ENCODE measurements at regions not wholly inside any gene's neighbourhood (a gene's known extent, or its start where the extent isn't known, plus 50 kb on each side); places are given as distances from the start of the nearest gene placed in this dataset.
"Not testable (repeated sequence)": the region's sequence is repeated elsewhere in the genome, so short reads cannot be mapped to it uniquely, and the experiment has no call there.

DNA sequence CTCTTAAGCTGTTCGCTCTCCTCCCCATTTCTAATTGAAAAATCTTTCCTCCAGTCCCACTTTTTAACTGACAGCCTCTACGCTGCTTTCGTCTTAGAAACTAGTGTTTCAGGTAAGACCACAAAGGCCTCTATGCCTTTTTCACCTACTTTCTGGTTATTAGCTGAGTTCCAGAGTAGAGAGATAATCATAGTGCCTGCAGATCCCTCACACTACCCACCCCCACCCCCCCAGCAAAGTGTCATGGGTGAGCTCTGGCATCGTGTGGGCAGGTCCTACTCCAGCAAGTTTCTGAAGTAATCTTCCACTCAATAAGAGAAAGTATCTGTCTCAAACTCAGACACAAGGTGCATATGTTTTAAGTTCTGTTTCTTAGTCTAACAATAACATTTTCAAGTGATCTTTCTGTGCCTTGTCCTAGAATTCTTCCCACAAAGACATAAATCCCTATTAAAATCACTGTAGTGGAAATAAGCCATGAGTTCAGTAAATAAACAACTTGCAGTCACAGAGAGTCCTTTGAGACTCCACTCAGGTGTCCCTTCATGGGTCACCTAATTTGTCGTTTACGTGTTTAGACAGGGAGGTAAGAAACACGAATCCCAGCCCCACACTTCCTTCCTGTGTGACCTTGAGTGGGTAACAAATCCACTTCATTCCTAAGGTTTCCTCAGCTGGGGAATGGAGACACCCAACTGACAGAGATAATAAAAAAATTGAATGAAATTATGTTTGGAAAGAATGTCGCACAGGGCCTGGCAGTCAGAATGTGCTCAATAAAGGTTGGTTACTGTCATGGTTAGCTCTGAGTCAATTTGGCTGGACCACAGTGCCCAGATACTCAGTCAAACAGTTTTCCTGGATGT lies 228.9 kb upstream of the CAND1 start:
- DNase-seq (ENCODE audit: low spot score) = peak; percentile 11

DNA sequence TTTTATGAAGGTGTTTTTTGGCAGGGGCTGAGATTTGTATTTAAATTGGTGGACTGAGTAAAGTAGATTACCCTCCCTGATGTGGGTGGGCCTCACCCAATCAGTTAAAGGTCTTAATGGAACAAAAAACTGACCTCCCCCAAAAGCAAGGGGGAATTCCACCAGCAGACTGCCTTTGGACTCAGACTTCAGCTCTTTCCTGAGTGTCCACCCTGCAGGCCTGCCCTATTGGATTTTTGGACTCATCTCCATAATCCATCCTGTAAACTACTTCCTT lies 228.4 kb upstream of the CAND1 start:
- DNase-seq (ENCODE audit: low spot score) = no peak

DNA sequence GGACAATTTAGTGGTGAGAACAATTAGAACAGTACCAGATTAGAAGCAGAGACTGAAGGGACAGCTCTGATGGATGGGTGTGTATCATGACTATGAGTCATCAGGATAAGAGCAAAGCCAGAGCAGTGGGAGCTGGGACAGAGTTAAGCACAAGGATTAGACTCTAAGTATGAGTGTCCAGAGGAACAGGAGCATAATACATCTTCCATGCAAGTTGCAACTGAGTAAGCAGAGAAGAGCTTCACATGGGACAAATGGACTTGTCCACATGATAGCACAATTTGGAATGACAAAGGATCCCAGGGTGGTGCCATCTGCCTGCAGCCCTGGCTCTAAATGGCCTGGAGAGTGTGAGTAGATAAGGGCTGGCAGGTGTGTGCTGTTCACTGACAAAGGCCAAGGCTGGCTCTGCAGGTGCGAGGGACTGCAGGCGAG lies 226.4 kb upstream of the CAND1 start:
- no peak for DNase-seq (ENCODE audit: low spot score)

DNA sequence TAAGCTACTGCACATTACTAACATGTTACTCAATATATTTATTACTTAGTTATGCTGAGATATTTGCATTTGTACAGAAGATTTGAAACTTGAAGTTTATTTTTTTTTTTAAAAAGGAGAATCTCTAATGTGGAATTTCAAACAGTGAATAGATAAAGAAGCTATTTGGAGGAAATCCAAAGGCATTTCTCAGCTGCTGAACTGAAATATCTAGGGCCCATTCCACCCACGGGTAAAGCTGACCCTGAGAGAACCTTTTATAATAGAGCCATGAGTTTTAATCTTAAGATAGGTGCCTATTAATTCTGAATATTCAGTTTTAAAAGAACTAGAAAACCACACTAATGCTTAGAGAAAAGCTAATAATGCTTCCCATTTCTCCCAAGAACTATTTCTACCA lies 225.4 kb upstream of the CAND1 start:
- DNase-seq (ENCODE audit: low spot score) = no peak

DNA sequence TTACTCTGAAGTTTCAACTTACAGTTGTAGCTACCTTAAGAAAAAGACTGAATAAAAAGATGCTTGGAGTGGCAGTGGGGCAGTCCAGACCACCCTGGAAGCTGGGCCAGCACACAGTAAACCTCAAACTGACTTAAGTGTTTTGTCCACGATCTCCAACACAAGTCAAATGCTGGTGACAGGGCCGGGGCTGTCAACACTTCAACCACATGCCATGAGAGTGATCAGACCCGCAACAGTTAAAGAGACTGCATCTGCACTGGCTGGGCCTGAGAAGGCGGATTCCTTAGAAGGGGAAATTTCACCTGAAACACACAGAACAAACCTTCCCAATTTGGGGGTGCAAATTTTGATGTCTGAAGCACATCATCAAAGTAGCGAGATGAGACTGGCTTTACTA lies 223.5 kb upstream of the CAND1 start:
- DNase-seq (ENCODE audit: low spot score) = no peak

DNA sequence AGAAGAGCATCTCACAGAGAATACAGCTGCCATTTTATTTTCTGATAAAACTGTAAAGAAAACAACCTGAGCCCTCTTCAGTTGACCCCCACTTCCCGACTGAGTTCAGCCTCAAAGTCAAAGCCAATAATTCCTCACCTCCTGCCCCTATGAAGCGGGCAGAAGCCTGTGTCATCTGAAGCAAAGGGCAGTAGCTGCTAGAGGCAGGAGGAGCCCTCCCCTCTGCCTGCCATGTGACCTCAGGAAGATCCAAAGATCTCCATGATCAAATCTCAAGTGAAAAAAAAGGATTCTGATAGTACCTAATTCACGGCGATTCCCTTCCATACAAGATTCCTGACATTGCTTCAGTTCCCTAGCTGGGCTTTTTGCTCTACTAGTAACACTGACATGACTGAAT lies 223.1 kb upstream of the CAND1 start:
- no peak for DNase-seq (ENCODE audit: low spot score)

DNA sequence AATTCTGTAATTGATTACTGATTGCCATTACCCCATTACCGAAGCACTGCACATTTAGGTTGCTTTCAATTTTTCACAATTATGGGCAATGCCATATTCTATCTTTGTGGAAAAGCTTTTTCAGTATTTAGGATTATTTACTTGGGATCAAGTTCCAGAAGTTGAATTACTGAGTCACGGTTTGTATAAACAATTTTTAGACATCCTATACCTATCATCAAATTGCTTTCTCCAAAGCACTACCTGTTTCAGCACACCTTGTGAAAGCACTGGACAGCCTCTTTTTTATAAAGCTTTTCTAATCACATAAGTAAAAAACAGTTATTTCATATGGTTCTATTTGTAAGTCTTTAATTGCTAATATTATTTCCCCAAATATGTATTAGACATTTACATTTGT lies 221.5 kb upstream of the CAND1 start:
- DNase-seq (ENCODE audit: low spot score) = no peak

DNA sequence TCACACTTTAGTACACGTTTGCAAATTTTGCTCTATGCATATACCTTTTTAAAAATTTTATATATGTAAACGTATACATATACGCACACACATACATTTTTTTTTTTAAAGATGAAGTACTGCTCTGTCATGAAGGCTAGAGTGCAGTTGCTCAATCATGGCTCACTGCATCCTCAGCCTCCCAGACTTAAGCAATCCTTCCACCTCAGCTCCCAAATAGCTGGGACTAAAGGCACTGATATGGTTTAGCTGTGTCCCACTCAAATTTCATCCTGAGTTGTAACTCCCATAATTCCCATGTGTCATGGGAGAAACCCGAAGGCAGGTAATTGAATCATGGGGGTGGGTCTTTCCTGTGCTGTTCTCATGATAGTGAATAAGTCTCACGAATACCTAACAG lies 220.8 kb upstream of the CAND1 start:
- DNase-seq (ENCODE audit: low spot score) = no peak

DNA sequence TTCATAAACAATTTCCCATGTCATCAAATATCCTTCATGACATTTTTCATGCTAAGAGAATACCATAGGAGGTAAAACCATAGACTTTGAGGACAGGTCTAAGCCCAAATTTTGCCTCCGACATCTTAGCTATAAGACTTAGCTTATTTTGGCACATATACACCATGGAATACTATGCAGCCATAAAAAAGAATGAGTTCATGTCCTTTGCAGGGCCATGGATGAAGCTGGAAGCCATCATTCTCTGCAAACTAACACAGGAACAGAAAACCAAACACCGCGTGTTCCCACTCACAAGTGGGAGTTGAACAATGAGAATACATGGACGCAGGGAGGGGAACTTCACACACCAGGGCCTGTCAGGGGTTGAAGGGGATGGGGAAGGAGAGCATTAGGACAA lies 220.0 kb upstream of the CAND1 start:
- DNase-seq (ENCODE audit: low spot score) = not testable (repeated sequence)

DNA sequence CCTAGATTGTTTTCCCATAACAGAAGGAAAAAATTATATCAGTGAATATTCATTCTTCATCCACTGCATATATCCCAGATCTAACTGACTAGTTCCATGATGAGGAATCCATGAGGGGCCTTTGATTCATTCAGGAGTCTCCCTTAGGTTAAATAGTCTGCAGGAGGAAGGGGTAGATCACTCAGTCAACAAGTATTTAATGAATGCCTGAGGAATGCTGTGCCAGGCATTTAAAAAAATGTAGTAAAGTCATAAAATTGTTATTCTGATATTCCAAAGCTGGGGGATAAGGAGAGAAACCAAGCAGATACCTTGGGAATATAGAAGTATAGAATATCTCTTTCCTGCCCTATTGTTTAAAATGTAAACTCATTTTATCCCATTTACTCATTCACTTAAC lies 216.2 kb upstream of the CAND1 start:
- DNase-seq (ENCODE audit: low spot score) = no peak

DNA sequence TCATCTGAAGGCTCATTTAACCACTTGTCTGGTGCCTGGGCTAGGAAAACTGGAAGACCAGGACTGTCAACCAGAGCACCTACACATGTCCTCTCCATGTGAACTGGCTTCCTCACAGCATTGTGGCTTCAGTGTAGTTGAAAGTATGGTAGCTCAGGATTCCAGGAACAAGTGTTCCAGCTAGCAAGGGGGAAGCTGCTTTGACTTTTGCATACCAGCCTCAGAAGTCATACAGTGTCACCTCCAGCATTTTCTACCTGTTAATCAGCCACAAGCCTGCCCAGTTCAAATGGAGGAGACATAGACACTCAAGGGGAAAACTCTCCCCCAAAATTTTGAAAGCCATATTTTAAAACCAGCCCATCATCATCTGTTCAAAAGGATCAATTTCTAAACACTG lies 212.8 kb upstream of the CAND1 start:
- DNase-seq (ENCODE audit: low spot score) = no peak

DNA sequence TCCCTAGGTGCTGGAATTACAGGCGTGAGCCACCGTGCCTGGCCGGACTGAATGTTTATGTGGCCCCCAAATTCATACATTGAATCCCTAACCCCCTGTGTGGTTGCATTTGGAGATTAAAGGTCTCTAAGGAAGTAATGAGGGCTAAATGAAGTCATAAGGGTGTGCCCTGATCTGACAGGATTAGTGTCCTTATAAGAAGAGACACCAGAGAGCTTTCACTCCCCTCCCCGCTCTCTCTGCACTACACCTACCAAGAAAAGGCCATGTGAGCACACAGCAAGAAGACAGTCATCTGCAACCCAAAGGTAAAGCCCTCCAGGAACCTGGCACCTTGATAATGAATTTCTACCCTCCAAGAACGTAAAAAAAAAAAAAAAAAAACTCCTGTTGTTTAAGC lies 212.1 kb upstream of the CAND1 start:
- DNase-seq (ENCODE audit: low spot score) = no peak

DNA sequence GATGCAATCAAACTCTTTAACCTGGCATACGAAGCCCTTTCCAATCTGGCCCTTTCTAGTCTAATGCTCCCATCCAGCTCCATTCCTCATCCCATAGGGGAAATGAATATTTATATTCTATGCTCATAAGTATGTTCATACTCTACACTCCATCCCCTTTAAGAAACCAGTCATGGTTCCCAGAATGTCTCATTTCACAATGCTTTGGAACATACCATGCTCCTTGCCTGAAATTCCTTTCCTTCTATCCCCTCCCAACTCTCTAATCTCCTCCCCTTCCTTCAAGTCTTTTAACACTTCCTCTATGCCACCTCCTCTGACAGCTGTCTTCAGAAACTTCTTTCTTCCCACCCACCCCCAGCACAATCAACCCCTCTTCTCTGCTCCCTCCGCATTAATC lies 207.0 kb upstream of the CAND1 start:
- no peak for DNase-seq (ENCODE audit: low spot score)

DNA sequence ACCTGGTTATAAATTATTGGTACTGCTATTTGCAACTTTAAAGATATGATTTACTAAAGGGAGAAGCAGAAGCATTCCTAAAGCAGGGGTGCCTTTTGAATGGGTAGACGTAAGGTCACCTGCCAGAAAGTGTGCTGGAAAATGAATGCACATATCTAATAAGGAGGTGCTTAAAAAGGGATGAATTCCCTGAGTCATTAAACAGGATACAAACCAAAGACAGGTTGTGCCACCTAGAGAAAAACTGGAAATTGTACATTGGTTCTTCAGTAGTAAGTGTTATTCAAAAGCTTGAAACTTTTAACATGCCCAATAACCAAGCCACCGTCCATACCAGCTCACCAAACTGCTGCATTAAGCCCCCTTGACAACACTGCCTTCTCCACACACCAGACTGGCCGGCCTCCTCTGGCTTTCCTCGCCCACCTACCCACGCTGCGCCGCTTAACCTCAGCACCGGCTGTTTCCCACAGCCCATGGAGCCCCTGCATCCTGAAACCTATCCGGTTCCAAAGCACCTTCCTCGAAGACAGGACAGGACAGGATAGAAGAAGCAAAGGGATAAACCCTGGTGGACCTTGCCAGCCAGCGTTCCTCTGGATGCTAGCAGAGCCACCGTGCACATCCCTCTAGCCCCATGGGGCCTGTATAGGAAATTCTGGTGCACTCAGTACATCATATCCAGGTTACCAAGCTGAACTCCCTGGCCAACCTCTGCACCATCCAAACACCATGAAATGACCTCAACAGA lies 201.5 kb upstream of the CAND1 start:
- DNase-seq (ENCODE audit: low spot score) = peak; percentile 36

DNA sequence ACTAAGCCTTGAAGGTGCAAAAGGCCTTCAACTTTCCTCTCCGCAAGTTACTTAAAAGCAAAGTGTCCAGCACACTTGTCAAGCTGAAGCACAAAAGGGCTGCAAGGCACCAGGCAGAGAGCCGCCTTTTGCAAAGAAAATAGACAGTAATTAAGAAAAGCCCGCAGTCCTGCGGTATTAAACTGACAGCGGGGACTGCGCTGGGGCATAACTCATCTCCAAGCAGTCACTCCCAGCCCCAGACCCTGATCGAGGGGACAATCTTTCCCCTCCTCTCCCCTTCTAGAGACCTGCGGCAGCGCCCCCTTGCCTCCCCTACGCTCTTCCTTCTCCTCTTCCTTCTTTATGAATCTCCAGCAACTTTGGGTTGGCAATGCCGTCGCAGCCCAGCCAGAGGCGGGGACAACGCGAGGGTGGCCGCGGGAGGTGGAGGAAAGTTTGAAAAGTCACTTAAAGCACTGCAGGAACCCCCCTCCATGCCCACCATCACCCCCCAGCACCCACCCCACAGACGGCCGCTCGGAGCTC lies 200.9 kb upstream of the CAND1 start:
- DNase-seq (ENCODE audit: low spot score) = no peak

DNA sequence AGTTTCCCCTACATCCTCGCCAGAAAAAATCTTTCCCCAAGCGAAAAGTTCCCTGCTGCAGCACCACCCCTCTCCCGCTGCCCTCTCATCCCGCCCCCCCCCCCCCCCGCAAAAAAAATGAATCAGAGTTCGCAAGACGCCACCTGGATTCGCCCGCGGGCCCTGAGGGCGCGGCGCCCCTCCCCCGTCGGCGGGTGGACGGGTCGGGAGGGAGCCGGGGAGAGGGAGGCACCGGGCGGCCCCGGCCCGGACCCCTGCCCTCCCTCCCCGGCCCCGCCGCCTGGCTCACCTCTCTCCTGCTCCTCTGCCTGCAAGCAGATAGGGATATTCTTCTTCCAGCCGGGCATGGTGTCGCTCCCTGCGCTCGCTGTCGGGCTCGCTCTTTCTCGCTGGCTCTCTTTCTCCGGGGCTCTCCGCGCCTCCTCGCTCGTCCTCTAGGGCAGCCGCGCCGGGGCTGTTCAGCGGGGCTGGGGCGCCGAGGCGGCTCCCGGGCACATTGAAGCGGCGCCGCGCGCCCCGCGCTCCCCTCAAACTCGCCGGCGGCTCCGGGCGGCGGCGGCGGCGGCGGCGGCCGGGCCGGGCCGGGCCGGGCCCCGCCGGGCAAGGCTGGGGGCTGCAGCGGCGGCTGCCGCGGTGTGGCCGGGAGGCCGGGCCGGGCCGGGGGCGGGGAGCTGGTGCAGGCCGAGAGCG lies 200.3 kb upstream of the CAND1 start:
- DNase-seq (ENCODE audit: low spot score) = no peak

DNA sequence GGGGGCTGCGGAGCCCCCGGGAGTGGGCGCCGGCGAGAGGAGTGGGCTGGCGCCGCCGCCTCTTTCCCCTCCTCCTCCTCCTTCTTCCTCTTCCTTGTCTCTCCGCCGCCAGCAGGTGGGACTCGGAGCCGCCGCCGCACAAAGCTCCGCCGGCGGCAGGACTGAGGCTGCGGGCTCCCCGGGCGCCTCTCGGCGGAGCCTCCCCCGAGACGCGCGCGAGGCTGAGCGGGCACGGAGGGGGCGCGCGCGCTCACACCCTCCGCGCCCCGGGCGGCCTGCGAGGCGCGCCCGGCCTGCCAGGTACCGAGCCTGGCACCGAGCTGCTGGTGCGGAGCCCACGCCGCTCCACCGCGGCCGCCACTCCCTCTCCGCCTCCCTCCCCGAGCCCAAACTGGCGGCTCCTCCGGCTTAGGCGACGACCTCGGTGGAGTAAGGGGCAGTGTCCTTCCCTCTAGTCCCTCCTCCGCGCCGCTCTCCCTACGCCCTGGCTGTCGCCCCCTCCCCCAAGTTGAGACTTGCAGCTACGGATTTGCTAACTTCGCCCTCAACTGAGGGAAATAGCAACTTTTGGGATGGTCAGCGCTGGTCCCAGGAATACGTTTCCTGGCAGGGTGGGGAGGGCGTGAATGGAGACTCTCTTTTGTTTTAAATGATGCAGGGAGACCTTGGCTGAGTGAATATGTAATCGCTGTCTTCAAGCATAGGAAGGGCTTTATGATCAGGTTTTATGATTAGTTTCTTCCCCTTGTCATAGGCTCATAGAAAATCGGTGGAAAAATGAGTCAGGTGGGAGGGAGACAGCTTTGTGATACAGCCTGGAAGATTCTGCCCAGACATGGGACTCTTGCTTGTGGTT lies 199.5 kb upstream of the CAND1 start:
- peak; percentile 33 for DNase-seq (ENCODE audit: low spot score)

DNA sequence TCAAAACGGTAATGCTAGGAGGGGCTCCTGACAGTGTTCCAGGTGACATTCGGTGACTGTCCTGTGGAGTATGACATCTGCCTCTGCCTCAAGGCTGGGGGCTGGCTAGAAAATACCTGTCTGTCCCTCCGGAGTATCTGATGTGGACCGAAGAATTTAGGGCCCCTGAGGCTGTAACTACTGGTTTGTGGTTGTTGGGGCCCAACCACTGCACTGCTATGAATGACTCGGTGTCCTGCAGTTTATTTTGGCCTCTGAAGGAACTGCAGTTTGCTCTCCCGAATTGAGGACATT lies 198.9 kb upstream of the CAND1 start:
- no peak for DNase-seq (ENCODE audit: low spot score)

DNA sequence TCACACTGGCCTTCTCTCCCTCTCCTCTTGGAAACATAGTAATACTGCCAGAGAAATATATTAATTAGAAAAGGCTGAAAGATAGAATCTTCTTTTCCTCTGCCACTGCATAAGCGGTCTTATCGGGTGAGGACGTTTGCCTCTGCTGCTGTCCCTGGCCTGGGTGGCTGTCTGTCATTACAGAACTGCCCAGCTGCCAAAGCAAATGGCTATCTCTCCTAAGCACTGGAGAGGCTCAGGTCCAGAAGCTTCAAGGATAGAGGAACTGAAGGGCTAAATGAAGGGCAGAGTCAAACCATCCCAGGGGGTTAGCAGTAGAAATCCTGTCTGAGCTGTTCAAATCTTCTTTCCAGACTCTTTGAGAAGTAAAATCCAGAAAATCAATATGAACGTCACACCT lies 198.6 kb upstream of the CAND1 start:
- DNase-seq (ENCODE audit: low spot score) = no peak

DNA sequence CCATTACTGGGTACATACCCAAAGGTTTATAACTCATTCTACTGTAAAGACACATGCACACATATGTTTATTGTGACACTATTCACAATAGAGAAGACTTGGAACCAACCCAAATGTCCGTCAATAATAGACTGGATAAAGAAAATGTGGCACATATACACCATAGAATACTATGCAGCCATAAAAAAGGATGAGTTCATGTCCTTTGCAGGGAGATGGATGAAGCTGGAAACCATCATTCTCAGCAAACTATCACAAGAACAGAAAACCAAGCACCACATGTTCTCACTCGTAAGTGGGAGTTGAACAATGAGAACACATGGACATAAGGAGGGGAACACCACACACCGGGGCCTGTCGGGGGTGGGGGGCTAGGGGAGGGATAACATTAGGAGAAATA lies 196.9 kb upstream of the CAND1 start:
- DNase-seq (ENCODE audit: low spot score) = not testable (repeated sequence)

DNA sequence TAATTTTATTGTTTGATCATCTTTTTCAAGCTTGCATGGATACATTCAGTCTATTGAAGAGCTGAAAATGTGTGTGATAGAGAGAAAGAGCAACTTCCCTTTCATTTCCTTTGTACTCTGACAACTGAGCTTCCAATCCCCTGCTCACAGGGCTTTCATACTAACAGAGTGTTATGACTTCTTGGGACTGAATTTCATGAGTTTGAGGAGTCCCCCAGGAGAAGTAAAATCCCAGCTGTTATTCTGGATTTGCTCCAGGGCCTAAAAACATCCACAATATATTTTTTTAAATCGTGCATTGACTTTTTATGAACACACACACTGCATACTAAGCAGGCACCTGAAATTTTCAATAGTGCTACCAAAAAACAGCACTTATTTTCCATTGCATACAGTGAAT lies 195.8 kb upstream of the CAND1 start:
- no peak for DNase-seq (ENCODE audit: low spot score)

DNA sequence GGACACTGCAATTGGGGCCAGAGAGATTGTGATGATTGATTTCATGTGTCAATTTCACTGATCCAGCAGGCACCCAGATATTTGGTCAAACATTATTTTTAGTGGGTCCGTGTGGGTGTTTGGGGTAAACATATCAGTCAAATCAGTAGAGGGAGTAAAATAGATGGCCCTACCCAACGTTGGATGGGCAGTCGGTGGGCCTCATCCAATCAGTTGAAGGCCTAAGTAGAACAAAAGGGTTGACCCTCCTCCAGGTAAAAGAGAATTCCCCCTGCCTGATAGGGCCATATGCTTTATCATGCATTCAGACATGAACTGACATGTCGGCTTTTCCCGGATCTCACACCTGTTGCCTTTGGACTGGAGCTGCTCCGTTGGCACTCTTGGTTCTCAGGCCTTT lies 195.1 kb upstream of the CAND1 start:
- no peak for DNase-seq (ENCODE audit: low spot score)

Data from putamen (tissue), 1 donor.